ENCODE measurements at regions not wholly inside any gene's neighbourhood (a gene's known extent, or its start where the extent isn't known, plus 50 kb on each side); places are given as distances from the start of the nearest gene placed in this dataset.

DNA sequence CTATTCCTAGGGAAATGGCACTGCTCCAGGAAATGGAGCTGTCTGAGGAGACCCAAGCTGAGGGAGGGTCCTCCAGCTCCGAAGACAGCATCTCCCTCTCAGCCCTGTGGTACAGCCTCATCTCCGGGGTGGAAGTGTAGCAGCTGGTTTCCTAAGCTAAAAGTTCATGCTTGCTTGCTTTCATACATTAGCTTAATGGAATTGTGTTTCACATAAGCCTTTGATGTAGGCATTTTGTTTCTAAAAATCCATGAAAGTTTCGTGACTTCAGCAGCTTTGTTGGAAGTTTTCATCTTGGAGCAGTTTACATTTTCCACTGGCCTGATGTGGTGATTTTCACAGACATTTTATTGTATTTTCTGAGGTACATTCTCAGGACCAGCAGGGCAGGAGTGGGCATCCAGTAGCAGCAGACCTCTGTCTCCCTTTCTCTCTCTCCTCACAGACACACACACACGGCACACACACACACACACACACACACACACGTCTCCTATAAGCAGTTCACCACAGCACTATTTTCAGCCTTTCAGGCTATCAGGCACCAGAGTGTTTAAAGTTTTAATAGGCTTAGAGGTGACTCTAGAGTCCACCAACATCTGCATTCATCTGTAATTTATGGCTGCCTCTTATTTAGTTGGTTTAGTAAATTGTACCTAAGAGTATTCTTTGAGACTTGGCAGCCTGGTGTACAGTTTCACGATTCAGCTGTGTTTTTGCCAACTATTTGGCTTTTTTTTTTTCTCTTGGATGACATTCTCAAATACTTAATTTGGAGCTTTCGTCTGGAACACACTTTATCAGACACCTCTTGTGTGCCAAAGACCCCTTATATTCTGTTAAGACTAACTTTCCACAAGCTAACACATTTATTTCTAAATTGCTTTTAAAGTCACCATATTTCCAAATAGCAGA, 225.8 kb upstream of the SFRP2 start:
- TF ChIP-seq, protein P1, sequence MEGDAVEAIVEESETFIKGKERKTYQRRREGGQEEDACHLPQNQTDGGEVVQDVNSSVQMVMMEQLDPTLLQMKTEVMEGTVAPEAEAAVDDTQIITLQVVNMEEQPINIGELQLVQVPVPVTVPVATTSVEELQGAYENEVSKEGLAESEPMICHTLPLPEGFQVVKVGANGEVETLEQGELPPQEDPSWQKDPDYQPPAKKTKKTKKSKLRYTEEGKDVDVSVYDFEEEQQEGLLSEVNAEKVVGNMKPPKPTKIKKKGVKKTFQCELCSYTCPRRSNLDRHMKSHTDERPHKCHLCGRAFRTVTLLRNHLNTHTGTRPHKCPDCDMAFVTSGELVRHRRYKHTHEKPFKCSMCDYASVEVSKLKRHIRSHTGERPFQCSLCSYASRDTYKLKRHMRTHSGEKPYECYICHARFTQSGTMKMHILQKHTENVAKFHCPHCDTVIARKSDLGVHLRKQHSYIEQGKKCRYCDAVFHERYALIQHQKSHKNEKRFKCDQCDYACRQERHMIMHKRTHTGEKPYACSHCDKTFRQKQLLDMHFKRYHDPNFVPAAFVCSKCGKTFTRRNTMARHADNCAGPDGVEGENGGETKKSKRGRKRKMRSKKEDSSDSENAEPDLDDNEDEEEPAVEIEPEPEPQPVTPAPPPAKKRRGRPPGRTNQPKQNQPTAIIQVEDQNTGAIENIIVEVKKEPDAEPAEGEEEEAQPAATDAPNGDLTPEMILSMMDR (IDR thresholded peaks at IDR 0.05), result no peak
- TF ChIP-seq POLR2A (IDR thresholded peaks at IDR 0.05), result no peak

Data from thyroid gland (tissue), 4 donors.